K562 (cell line): ENCODE measurements at regions not wholly inside any gene's neighbourhood (a gene's known extent, or its start where the extent isn't known, plus 50 kb on each side); places are given as distances from the start of the nearest gene placed in this dataset.

Experiments
- ATAC-seq: fragments of 200-7000 bp; cut with Tn5 transposase; 3 replicates; pipeline ENCODE4 v1.9.1; 2020; ENCODE audit warnings: moderate library complexity
- BruUV-seq: library from RNA; stranded (reverse); fragments of 400-500 nt; replicated peaks from 2 replicates; lab custom pipeline; 2021; lab: Mats Ljungman, UMichigan
- CTCF ChIA-PET: fragments of 300-600 bp; formaldehyde crosslinking; extraction: SDS; loops from one replicate; lab custom pipeline; 2021; ENCODE audit warnings: low intra/inter-chr PET ratio; lab: Yijun Ruan, JAX
- POLR2A ChIA-PET: fragments of 300-600, 350-650 bp; sonication (Branson Sonifier 250); formaldehyde crosslinking; extraction: SDS; loops from one replicate; lab custom pipeline; 2021; ENCODE audit warnings: antibody characterized with exemption, inconsistent platforms; lab: Yijun Ruan, JAX
- DNase-seq, 4 experiments: peaks; one replicate each; pipeline versions ENCODE4 v3.0.0 to v3.0.0-alpha.2; 2011 to 2018; ENCODE audit warnings: low spot score in 3 of 4, mixed read lengths in 3 of 4; ENCODE audit errors: extremely low read depth in 1 of 4
- FAIRE-seq: peaks from 2 replicates; lab custom pipeline; 2011; peaks lifted over from hg19 to GRCh38; lab: Jason Lieb, UNC
- H2AFZ ChIP-seq: 2 replicates; pipeline ENCODE4 v1.6.0; 2011; ENCODE audit warnings: low read depth, low read length, control low read depth, inconsistent platforms
- H3K27ac ChIP-seq: fragments of 200-600 bp; 3 replicates; pipeline ENCODE4 v1.8.0; 2011; ENCODE audit warnings: low read depth, mild to moderate bottlenecking, control low read depth, inconsistent platforms, low read length, moderate library complexity, mixed read lengths; ENCODE audit errors: extremely low read depth
- H3K27me3 ChIP-seq, 2 experiments: fragments of 300-600 bp in 1 of 2; 2 replicates in 1 of 2; 3 replicates in 1 of 2; pipeline versions ENCODE4 v1.6.0 to v1.8.0; 2011; ENCODE audit warnings: inconsistent platforms in 2 of 2, low read length in 2 of 2, mild to moderate bottlenecking in 1 of 2, mixed read lengths in 1 of 2, moderate library complexity in 1 of 2; ENCODE audit not compliant: control insufficient read depth in 2 of 2, insufficient read depth in 2 of 2
- H3K36me3 ChIP-seq: fragments of 300-600 bp; 3 replicates; pipeline ENCODE4 v1.8.0; 2011; ENCODE audit warnings: mild to moderate bottlenecking, low read length, inconsistent platforms; ENCODE audit not compliant: control insufficient read depth, insufficient read depth
- H3K4me1 ChIP-seq, 2 experiments: fragments of 200-600 bp in 1 of 2; replicated peaks in 1 of 2; 2 replicates in 1 of 2; 3 replicates in 1 of 2; pipeline versions ENCODE4 v1.5.1 to v1.8.0; 2011; ENCODE audit warnings: inconsistent platforms in 2 of 2, low read length in 2 of 2, mild to moderate bottlenecking in 1 of 2, mixed read lengths in 1 of 2, moderate library complexity in 1 of 2; ENCODE audit not compliant: control insufficient read depth in 2 of 2, insufficient read depth in 2 of 2
- H3K4me2 ChIP-seq: 2 replicates; pipeline ENCODE4 v1.6.1; 2011; ENCODE audit warnings: low read length, control low read depth, inconsistent platforms, mixed read lengths; ENCODE audit not compliant: insufficient read depth
- H3K4me3 ChIP-seq: fragments of 200-600 bp; sonication (generic), shearing (Covaris generic); 2 replicates; pipeline ENCODE4 v1.5.1; 2016; ENCODE audit warnings: control low read depth, inconsistent platforms
- H3K79me2 ChIP-seq: fragments of 200-600 bp; 3 replicates; pipeline ENCODE4 v1.8.0; 2011; ENCODE audit warnings: low read length, inconsistent platforms; ENCODE audit not compliant: control insufficient read depth, insufficient read depth
- H3K9ac ChIP-seq, 2 experiments: 2 replicates each; pipeline versions ENCODE4 v1.6.0 to v1.6.1; 2011; ENCODE audit warnings: low read depth in 2 of 2, low read length in 2 of 2, control low read depth in 1 of 2, inconsistent platforms in 1 of 2, mild to moderate bottlenecking in 1 of 2, mixed read lengths in 1 of 2; ENCODE audit not compliant: insufficient read depth in 1 of 2
- H3K9me1 ChIP-seq: one replicate; pipeline ENCODE4 v1.6.0; 2011; ENCODE audit warnings: inconsistent platforms, mild to moderate bottlenecking, low read length, moderate library complexity; ENCODE audit not compliant: control insufficient read depth, insufficient read depth
- H3K9me3 ChIP-seq: replicated peaks from 2 replicates; pipeline ENCODE4 v1.5.1; 2011; ENCODE audit warnings: low read depth, low read length, inconsistent platforms; ENCODE audit not compliant: control insufficient read depth, insufficient read depth
- H4K20me1 ChIP-seq: replicated peaks from 2 replicates; pipeline ENCODE4 v1.6.1; 2011; ENCODE audit warnings: low read length, inconsistent platforms, mixed read lengths; ENCODE audit not compliant: control insufficient read depth, insufficient read depth
- C11orf30 ChIP-seq: fragments of 450-650 bp; IDR thresholded peaks from 2 replicates; pipeline ENCODE4 v1.6.1; 2016; ENCODE audit warnings: low read depth, mild to moderate bottlenecking
- CREB1 ChIP-seq, 2 experiments: sonication (generic) in 1 of 2; formaldehyde crosslinking in 1 of 2; IDR thresholded peaks; 2 replicates each; pipeline versions ENCODE4 v1.6.1 to v1.8.0; 2012 to 2022; ENCODE audit warnings: inconsistent platforms in 1 of 2, mild to moderate bottlenecking in 1 of 2, missing genetic modification reagents in 1 of 2, moderate library complexity in 1 of 2
- HMG20B ChIP-seq: fragments of 250-450 bp; sonication (Bioruptor Pico); IDR thresholded peaks from 2 replicates; pipeline ENCODE4 v1.5.0; 2021; ENCODE audit warnings: mild to moderate bottlenecking
- KAT7 ChIP-seq: sonication (generic); formaldehyde crosslinking; IDR thresholded peaks from 2 replicates; pipeline ENCODE4 v1.8.0; 2022; ENCODE audit warnings: missing genetic modification reagents, mild to moderate bottlenecking, borderline replicate concordance
- KDM2B ChIP-seq: fragments of 250-450 bp; sonication (Bioruptor Pico); IDR thresholded peaks from 2 replicates; pipeline ENCODE4 v1.8.0; 2021; ENCODE audit warnings: mild to moderate bottlenecking, moderate library complexity
- MED1 ChIP-seq: sonication (generic); formaldehyde crosslinking; IDR thresholded peaks from 2 replicates; pipeline ENCODE4 v1.8.1; 2023; ENCODE audit warnings: missing genetic modification reagents, borderline replicate concordance
- SAFB ChIP-seq: fragments of 200-400 bp; formaldehyde crosslinking; IDR thresholded peaks from 2 replicates; pipeline ENCODE4 v1.6.1; 2017; ENCODE audit warnings: low read depth, low read length, borderline replicate concordance
- ZBTB1 ChIP-seq: sonication (generic); formaldehyde crosslinking; IDR thresholded peaks from 2 replicates; pipeline ENCODE4 v1.8.1; 2023; ENCODE audit warnings: missing genetic modification reagents, low read depth, mild to moderate bottlenecking, borderline replicate concordance
- WGBS: fragments of 100-300 bp; shearing (Covaris generic); methylation state at CpG from one replicate; pipeline ENCODE4 v1.1.6; 2016; ENCODE audit warnings: low coverage, mixed read lengths; ENCODE audit not compliant: insufficient coverage; ENCODE audit errors: missing lambda C conversion rate; 5-methylcytosine and 5-hydroxymethylcytosine counted together
- in situ Hi-C: fragments of 300-500 bp; cut with MboI; formaldehyde crosslinking; loops from 4 replicates; pipeline ENCODE4 v1.15.0; 2018; ENCODE audit warnings: inconsistent platforms, mixed read lengths
- intact Hi-C: fragments of 100-400 bp; cut with micrococcal nuclease; formaldehyde crosslinking; loops from 2 replicates; pipeline ENCODE4 v1.14.2; 2022
- TF ChIP-seq, protein P1 (sequence below): IDR thresholded peaks from 3 replicates; pipeline ENCODE4 v1.6.1; 2011; ENCODE audit warnings: borderline replicate concordance, mild to moderate bottlenecking, moderate library complexity; ENCODE audit not compliant: insufficient read length; ENCODE audit errors: extremely low read depth
- TF ChIP-seq, protein P2 (sequence below): fragments of 250-450 bp; sonication (Bioruptor Pico); IDR thresholded peaks from 2 replicates; pipeline ENCODE4 v1.4.0; 2020; ENCODE audit warnings: mild to moderate bottlenecking, moderate library complexity
- TF ChIP-seq, protein P3 (sequence below): fragments of 250-450 bp; sonication (Bioruptor Pico); IDR thresholded peaks from 2 replicates; pipeline ENCODE4 v1.5.0; 2021

DNA sequence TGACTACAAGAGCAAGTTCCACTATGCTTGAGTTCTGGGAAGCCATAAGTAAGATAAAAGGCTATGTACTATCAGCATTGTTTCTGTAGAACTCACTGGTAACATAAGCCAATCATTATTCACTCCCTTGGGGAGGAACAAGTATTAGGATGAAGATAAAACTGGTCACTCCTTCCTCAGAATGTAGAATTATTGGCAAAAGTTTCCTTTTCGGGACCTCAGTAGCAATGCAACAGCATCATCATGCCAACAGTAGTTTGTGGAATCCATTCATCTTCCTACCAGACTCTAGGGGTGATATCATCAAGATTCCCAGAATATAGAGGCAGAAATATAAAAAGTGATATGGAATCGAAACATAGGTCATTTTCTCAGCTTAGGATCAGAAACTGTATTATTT lies 209.5 kb downstream of the PLOD2 start:
- Histone ChIP-seq H3K4me2 (no peak overlapping the region), H3K9me1 (no peaks in the 10 kb centered on the region), H3K27me3 (no peaks in the 10 kb centered on the region), H3K36me3 (no peaks in the 10 kb centered on the region), H3K4me3 (no peak overlapping the region), H2AFZ (no peak overlapping the region), H3K9me3 (no peaks in the 10 kb centered on the region), H3K9ac (no peak overlapping the region), H3K4me1 (no peaks in the 10 kb centered on the region), H3K79me2 (no peaks in the 10 kb centered on the region), H4K20me1 (no peaks in the 10 kb centered on the region), H3K27ac (no peak overlapping the region)
- ATAC-seq (no peak), DNase-seq (no peak), FAIRE-seq (no peak)
- TF ChIP-seq SAFB (no peak), KAT7 (CRISPR knock-in tag) (no peak), HMG20B (CRISPR knock-in tag) (no peak), KDM2B (CRISPR knock-in tag) (no peak), MED1 (CRISPR knock-in tag) (no peak), C11orf30 (no peak), ZBTB1 (CRISPR knock-in tag) (no peak), CREB1 (IDR thresholded peaks at IDR 0.05) (no peak), CREB1 (CRISPR knock-in tag; IDR thresholded peaks at IDR 0.05) (no peak)
- TF ChIP-seq, protein P1, sequence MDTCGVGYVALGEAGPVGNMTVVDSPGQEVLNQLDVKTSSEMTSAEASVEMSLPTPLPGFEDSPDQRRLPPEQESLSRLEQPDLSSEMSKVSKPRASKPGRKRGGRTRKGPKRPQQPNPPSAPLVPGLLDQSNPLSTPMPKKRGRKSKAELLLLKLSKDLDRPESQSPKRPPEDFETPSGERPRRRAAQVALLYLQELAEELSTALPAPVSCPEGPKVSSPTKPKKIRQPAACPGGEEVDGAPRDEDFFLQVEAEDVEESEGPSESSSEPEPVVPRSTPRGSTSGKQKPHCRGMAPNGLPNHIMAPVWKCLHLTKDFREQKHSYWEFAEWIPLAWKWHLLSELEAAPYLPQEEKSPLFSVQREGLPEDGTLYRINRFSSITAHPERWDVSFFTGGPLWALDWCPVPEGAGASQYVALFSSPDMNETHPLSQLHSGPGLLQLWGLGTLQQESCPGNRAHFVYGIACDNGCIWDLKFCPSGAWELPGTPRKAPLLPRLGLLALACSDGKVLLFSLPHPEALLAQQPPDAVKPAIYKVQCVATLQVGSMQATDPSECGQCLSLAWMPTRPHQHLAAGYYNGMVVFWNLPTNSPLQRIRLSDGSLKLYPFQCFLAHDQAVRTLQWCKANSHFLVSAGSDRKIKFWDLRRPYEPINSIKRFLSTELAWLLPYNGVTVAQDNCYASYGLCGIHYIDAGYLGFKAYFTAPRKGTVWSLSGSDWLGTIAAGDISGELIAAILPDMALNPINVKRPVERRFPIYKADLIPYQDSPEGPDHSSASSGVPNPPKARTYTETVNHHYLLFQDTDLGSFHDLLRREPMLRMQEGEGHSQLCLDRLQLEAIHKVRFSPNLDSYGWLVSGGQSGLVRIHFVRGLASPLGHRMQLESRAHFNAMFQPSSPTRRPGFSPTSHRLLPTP = no peak
- TF ChIP-seq, protein P2, sequence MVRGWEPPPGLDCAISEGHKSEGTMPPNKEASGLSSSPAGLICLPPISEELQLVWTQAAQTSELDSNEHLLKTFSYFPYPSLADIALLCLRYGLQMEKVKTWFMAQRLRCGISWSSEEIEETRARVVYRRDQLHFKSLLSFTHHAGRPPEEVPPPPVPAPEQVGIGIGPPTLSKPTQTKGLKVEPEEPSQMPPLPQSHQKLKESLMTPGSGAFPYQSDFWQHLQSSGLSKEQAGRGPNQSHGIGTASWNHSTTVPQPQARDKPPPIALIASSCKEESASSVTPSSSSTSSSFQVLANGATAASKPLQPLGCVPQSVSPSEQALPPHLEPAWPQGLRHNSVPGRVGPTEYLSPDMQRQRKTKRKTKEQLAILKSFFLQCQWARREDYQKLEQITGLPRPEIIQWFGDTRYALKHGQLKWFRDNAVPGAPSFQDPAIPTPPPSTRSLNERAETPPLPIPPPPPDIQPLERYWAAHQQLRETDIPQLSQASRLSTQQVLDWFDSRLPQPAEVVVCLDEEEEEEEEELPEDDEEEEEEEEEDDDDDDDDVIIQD (CRISPR knock-in tag) = no peak
- TF ChIP-seq, protein P3, sequence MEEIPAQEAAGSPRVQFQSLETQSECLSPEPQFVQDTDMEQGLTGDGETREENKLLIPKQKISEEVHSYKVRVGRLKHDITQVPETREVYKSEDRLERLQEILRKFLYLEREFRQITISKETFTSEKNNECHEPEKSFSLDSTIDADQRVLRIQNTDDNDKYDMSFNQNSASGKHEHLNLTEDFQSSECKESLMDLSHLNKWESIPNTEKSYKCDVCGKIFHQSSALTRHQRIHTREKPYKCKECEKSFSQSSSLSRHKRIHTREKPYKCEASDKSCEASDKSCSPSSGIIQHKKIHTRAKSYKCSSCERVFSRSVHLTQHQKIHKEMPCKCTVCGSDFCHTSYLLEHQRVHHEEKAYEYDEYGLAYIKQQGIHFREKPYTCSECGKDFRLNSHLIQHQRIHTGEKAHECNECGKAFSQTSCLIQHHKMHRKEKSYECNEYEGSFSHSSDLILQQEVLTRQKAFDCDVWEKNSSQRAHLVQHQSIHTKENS (CRISPR knock-in tag) = no peak
- ChIA-PET POLR2A (no interaction called here), CTCF (no interaction called here)
- in situ Hi-C loops (no loop called here), intact Hi-C loops (no loop called here)
- BruUV-seq = no TSS peak
- 0% methylated on average over 2 of the region's 2 CpGs for WGBS
